HG02870 (cell line): ENCODE measurements at regions not wholly inside any gene's neighbourhood (a gene's known extent, or its start where the extent isn't known, plus 50 kb on each side); places are given as distances from the start of the nearest gene placed in this dataset.

ENCODE experiments used
- ATAC-seq: cut with Tn5 transposase; IDR thresholded peaks from one replicate; pipeline ENCODE4 v1.9.1; 2021; ENCODE audit warnings: mild to moderate bottlenecking, moderate library complexity; ENCODE audit not compliant: unreplicated experiment

DNA sequence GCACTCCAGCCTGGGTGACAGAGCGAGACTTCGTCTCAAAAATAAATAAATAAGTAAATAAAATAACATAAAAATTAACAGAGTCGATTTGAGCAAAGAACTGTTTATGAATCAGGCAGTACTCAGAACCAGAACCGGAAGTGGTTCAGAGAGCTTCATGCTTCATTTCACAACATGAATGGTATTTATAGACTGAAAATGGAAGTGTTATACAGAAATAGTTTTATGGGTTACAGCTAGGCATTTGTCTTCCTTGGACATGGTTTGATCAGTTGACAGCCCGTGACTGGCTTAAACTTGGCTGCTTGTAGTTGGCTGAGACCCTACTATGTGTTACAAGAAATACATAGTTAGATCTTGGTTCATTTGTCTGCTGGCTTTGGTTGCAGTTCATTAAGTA is 216.0 kb upstream of the MCTP2 start:
- no peak for ATAC-seq

DNA sequence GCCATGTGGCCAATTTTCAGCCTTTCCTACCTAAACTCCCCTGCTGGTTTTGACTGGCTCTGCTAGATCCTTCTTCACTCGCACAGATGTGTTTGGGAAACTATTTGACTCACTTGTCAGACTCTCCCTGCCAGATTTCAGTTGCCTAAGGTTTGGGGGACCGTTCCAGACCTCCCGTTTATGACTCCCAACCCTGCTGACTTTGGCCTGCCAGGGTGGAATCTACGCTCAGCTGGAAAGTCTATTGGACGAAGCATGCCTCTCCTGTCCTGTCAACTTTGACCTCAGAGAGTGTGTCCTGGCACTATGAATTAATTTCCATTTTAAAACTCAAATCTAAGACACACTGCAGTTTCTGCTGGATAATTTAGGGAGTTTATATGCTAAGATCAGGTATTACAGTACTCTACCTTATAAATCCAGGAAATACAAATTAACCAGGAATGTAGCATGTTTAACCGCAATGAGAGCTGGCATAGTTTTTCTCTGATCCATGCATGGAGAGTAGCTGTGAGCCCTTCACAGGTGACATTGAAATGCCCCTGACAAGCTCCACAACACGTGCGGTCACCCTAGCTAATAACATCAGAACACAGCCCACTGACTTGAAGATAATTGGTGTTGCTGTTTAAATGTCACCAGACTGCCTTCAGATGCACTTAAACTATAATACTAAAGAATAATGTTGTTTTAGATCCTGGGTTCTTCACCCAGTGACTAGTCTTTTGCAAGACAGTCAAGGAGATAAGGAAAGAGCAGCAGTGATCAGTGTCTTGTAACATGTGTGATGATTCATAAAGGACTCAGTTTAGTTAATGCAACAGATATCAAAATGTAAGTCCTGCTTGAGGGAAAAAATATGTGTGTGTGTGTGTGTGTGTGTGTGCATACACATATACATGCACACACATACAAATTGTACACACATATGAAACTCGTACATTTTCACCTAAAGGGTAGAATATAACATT is 223.0 kb upstream of the MCTP2 start:
- no peak for ATAC-seq

- ATAC-seq = no peak
Measured at GRCh38 chr15:94004697-94005096, 226.7 kb upstream of the MCTP2 start.

DNA sequence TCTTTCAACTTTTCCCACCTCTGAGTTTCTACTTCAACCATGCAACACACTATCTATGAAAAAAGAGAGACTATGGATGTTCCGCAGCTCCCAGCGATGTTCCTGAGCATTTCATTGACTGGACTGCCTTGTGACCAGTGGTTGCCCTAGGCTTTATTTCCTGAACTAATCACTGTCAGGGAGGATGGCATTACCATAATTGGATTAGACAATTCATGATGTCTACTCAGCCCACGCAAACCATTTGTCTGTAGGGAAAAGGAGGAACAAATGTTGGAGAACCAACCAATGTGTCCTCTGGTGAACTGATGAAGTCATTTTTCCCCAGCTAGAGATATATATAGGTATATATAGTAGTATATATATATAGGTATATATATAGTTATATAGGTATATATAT is 229.3 kb upstream of the MCTP2 start:
- no peak for ATAC-seq

DNA sequence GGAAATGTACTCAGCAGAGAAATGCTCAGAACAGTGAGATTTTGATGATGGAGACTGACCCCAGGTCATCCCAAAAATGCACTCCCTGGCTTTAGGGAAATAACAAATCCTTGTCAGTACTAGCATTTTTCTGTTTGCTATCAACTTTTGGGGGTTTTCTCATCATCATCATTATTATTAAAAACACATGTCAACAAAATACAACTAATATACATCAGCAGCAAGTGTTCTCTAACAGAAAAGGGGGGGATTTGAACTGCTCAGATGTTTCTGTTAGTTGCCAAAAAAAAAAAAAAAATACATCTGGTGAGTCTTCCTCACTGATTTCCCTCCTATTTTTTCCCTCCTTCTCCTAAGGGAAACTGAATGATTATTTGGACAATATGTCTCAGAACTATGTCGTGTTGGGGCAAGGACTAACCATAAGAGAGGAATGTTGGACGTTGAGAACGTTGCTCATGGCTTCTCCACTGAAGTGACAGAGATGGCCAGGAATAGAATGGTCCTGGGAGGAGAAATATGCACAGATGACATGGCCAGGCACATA is 230.0 kb upstream of the MCTP2 start:
- ATAC-seq = no peak

GRCh38 chr15:94000606-94001005 is 230.8 kb upstream of the MCTP2 start:
- ATAC-seq = no peak

GRCh38 chr15:93997071-93997658 is 234.2 kb upstream of the MCTP2 start:
- no peak for ATAC-seq

GRCh38 chr15:93989440-93989998 is 241.8 kb upstream of the MCTP2 start:
- ATAC-seq = no peak

- ATAC-seq = no peak
Measured at GRCh38 chr15:93987068-93987467, 244.3 kb upstream of the MCTP2 start.

GRCh38 chr15:93986400-93986984 is 244.9 kb upstream of the MCTP2 start:
- no peak for ATAC-seq

- ATAC-seq = no peak
Measured at GRCh38 chr15:93985925-93986324, 245.4 kb upstream of the MCTP2 start.

DNA sequence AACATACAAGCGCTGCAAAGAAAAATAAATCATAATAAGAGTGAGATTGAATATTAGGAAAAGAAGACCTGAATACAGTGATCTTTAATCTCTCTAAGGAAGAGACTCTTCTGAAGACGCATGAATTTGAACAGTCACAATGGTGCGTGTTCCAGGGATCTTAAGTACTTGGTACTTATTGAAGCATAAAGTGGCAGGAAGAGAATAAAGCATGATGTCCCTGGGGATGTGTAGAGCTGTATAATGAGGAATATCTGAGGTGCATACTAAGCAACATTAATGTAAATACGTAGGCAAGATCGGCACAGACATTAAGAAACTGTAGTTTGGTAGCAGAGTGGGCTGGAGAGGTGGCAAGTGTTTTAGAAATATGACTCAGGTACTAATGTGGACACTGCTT is 246.2 kb upstream of the MCTP2 start:
- ATAC-seq = no peak

DNA sequence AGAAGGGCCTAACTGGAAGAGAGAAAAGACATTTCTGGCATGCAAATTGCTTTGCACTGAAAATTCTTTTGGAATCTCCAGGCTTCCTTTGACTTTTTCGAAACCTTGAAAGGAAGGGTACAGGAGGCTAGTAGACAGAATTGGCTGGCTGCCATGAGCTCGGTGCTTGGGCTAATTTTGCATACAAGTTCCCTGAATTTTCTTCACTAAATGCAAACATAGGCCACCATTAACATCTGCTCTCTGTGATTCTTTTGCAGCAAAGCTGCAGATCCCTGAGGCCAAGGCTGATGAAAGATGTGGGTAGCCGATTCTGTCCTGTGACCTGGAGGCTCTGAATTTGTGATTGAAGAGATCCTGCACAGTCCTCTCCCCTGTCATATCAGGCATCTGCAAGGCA is 247.8 kb upstream of the MCTP2 start:
- ATAC-seq = no peak

GRCh38 chr15:93982226-93982727 is 249.1 kb upstream of the MCTP2 start:
- no peak for ATAC-seq

DNA sequence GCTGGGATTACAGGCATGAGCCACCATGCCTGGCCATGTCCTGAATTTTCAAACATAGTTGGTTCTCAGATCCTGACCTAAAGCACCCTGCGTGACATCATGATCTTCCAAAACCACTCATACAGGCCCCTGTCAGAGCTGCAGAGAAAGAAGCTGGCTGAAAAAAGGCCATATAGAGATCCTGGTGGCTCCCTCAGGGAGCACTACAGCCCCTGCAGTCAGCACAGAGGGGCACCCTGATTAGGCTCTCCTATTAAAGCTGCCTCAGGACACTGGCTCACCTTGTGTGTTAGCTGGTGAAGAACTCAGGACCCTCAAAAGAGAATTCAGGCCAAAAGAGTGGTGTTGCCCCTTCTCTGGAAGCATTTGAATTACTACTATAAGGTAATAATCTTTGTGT is 249.7 kb upstream of the MCTP2 start:
- no peak for ATAC-seq

DNA sequence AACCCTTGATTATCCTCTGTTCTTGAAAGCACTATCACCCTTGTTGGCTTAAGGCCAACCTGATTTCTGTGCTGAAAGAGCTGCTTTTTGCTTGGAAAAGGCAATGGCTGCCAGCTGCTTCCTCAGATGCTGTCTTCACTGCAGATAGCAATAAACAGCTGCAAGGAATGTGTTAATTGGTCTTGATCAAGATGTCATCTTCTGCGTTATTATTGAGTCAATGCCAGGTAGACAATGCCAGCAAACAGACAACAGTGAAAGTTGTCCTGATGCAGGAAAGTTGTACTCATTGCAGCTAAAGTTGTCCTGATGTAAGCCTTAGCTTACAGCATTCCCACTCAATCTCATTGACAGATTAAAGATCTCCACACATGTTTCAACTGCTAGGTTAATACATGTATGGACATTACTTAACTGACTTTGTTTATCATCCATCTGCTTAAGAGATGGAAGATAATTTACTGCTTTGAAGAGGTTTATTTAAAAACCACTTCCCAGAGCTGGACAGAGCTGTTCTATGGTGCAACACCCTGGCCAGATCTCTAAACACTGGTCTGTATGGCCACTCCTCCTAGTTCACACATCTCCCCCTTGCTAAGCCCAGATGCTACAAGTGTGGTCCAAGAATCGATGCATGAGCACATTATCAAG is 251.0 kb upstream of the MCTP2 start:
- no peak for ATAC-seq

- ATAC-seq = no peak
Measured at GRCh38 chr15:93974804-93975481, 256.4 kb upstream of the MCTP2 start.

- ATAC-seq = no peak
Measured at GRCh38 chr15:93973287-93973686, 258.1 kb upstream of the MCTP2 start.

DNA sequence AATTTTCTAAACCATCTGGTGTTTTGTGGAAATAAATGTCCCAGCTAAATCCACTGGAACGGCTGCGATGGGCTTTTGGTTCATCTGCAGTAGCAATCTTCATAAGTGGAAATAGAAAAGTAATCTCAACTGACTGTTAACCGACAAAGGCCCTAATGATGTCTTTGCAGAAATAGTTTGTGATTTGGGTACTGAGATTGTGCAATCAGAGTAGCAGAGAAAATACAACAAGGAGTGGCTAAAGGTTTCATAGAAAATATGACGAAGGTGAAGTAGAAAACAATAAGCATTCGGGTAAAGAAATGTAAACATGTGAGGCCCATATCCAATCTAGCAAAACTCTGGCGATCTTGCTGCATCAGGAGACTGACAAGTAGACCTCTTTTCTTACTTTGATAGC is 262.6 kb upstream of the MCTP2 start:
- no peak for ATAC-seq

- no peak for ATAC-seq
Measured at GRCh38 chr15:93965304-93965908, 266.0 kb upstream of the MCTP2 start.
